Epithelial cell of esophagus (primary cell): ENCODE measurements at regions not wholly inside any gene's neighbourhood (a gene's known extent, or its start where the extent isn't known, plus 50 kb on each side); places are given as distances from the start of the nearest gene placed in this dataset.
A peak's percentile ranks its signal among the peaks of the same experiment; 100 is the strongest.
"Not testable (repeated sequence)": the region's sequence is repeated elsewhere in the genome, so short reads cannot be mapped to it uniquely, and the experiment has no call there.

Source experiments
- DNase-seq: peaks from one replicate; pipeline ENCODE4 v3.0.0; 2010; ENCODE audit warnings: low read depth
- H3K4me3 ChIP-seq: 2 replicates; pipeline ENCODE4 v1.5.1; 2011; ENCODE audit warnings: mild to moderate bottlenecking, low read length, control low read depth
- CTCF ChIP-seq: IDR thresholded peaks from 2 replicates; pipeline ENCODE4 v1.5.1; 2011; ENCODE audit warnings: low read depth, mild to moderate bottlenecking, low read length, control low read depth, inconsistent platforms; ENCODE audit not compliant: insufficient read depth; ENCODE audit errors: missing control alignments

GRCh38 chrX:3820167-3820566, 106.7 kb upstream of the PRKX start:
- TF ChIP-seq CTCF = no peak
- DNase-seq = peak; percentile 36
- no peak overlapping the region for H3K4me3 ChIP-seq

GRCh38 chrX:3817480-3817879, 104.0 kb upstream of the PRKX start:
- H3K4me3 ChIP-seq, DNase-seq: not testable (repeated sequence)

GRCh38 chrX:3815896-3816664, 102.6 kb upstream of the PRKX start:
- peak overlapping the region; percentile 57 for H3K4me3 ChIP-seq
- DNase-seq = peak; percentile 14
- TF ChIP-seq CTCF = no peak

- TF ChIP-seq CTCF = peak; percentile 61
- DNase-seq = peak; percentile 31
- no peak overlapping the region for H3K4me3 ChIP-seq
Observed at GRCh38 chrX:3811331-3812311, 98.2 kb upstream of the PRKX start.

- H3K4me3 ChIP-seq = no peak overlapping the region
- DNase-seq = no peak
- no peak for TF ChIP-seq CTCF
Observed at GRCh38 chrX:3807906-3808305, 94.5 kb upstream of the PRKX start.

GRCh38 chrX:3806630-3807029, 93.2 kb upstream of the PRKX start:
- TF ChIP-seq CTCF = no peak
- no peak overlapping the region for H3K4me3 ChIP-seq
- no peak for DNase-seq

GRCh38 chrX:3803713-3804112, 90.3 kb upstream of the PRKX start:
- no peak overlapping the region for H3K4me3 ChIP-seq
- no peak for TF ChIP-seq CTCF
- DNase-seq = no peak
